ENCODE measurements at regions not wholly inside any gene's neighbourhood (a gene's known extent, or its start where the extent isn't known, plus 50 kb on each side); places are given as distances from the start of the nearest gene placed in this dataset.

- TF ChIP-seq FOXP2 (optimal IDR thresholded peaks at IDR 0.05; ENCODE audit: borderline replicate concordance, extremely low read depth, extremely low read length, insufficient read depth) (no peak), REST (IDR thresholded peaks at IDR 0.05; ENCODE audit: insufficient read depth in 1 of 2, low read depth in 2 of 2, low read length in 2 of 2) (no peak)
Observed at GRCh38 chr20:60820918-60821317, 431.1 kb upstream of the CDH4 start.

- TF ChIP-seq SIN3A (IDR thresholded peaks at IDR 0.05; ENCODE audit: borderline replicate concordance, insufficient read depth, low read length) (no peak), TAF1 (IDR thresholded peaks at IDR 0.05; ENCODE audit: borderline replicate concordance, insufficient read depth, low read length) (no peak), REST (IDR thresholded peaks at IDR 0.05; ENCODE audit: insufficient read depth in 1 of 2, low read depth in 2 of 2, low read length in 2 of 2) (no peak), FOXP2 (optimal IDR thresholded peaks at IDR 0.05; ENCODE audit: borderline replicate concordance, extremely low read depth, extremely low read length, insufficient read depth) (no peak), POLR2AphosphoS5 (IDR thresholded peaks at IDR 0.05; ENCODE audit: low read depth, low read length) (no peak)
Observed at GRCh38 chr20:60822699-60823607, 429.1 kb upstream of the CDH4 start.

- TF ChIP-seq REST (IDR thresholded peaks at IDR 0.05; ENCODE audit: insufficient read depth in 1 of 2, low read depth in 2 of 2, low read length in 2 of 2) = no peak
- no peak for TF ChIP-seq FOXP2 (optimal IDR thresholded peaks at IDR 0.05; ENCODE audit: borderline replicate concordance, extremely low read depth, extremely low read length, insufficient read depth)
- no peak for TF ChIP-seq TAF1 (IDR thresholded peaks at IDR 0.05; ENCODE audit: borderline replicate concordance, insufficient read depth, low read length)
- no peak for TF ChIP-seq POLR2AphosphoS5 (IDR thresholded peaks at IDR 0.05; ENCODE audit: low read depth, low read length)
- TF ChIP-seq SIN3A (IDR thresholded peaks at IDR 0.05; ENCODE audit: borderline replicate concordance, insufficient read depth, low read length) = no peak
Observed at GRCh38 chr20:60835876-60836275, 416.2 kb upstream of the CDH4 start.

GRCh38 chr20:60837173-60837770, 414.8 kb upstream of the CDH4 start:
- no peak for TF ChIP-seq FOXP2 (optimal IDR thresholded peaks at IDR 0.05; ENCODE audit: borderline replicate concordance, extremely low read depth, extremely low read length, insufficient read depth)
- TF ChIP-seq SIN3A (IDR thresholded peaks at IDR 0.05; ENCODE audit: borderline replicate concordance, insufficient read depth, low read length) = no peak
- no peak for TF ChIP-seq POLR2AphosphoS5 (IDR thresholded peaks at IDR 0.05; ENCODE audit: low read depth, low read length)
- TF ChIP-seq REST (IDR thresholded peaks at IDR 0.05; ENCODE audit: insufficient read depth in 1 of 2, low read depth in 2 of 2, low read length in 2 of 2) = no peak
- TF ChIP-seq TAF1 (IDR thresholded peaks at IDR 0.05; ENCODE audit: borderline replicate concordance, insufficient read depth, low read length) = no peak

Data from PFSK-1 (cell line).